GM18498 (cell line): ENCODE measurements at regions not wholly inside any gene's neighbourhood (a gene's known extent, or its start where the extent isn't known, plus 50 kb on each side); places are given as distances from the start of the nearest gene placed in this dataset.
"Not testable (repeated sequence)": the region's sequence is repeated elsewhere in the genome, so short reads cannot be mapped to it uniquely, and the experiment has no call there.

Experiments
- ATAC-seq: cut with Tn5 transposase; IDR thresholded peaks from one replicate; pipeline ENCODE4 v1.9.1; 2021; ENCODE audit warnings: mild to moderate bottlenecking, moderate library complexity; ENCODE audit not compliant: unreplicated experiment

DNA sequence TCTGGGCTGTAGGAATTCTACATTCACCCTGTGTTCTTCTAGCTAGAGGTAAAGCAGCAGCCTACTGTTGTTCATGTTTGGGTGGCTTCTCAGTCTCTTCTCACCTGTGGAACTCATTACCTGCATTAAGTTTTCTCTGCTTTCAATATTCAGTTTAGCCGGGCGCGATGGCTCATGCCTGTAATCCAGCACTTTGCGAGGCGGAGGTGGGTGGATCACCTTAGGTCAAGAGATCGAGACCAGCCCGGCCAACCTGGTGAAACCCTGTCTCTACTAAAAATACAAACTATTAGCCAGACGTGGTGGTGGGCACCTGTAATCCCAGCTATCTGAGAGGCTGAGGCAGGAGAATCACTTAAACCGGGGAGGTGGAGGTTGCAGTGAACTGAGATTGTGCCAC is 139.8 kb upstream of the UBE2E3 start:
- ATAC-seq, result no peak

DNA sequence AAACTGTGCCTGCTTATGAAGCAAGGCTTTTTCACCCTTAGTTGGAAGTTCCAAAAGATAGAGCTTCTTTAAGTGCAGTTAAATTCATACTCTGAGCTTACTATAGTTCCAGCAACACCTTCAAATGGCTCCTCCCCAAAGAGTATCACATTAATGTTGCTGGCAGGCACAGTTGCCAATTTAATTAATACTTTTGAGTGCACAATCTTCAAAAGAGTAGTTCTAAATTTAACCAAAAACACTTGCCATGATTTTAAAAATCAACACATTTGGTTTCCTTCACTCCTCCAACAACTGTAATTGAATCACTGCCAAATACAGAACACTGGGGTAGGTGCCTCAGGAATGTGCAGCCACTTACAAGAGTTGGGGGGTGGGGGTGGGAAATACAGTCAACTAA is 150.6 kb upstream of the UBE2E3 start:
- no peak for ATAC-seq

DNA sequence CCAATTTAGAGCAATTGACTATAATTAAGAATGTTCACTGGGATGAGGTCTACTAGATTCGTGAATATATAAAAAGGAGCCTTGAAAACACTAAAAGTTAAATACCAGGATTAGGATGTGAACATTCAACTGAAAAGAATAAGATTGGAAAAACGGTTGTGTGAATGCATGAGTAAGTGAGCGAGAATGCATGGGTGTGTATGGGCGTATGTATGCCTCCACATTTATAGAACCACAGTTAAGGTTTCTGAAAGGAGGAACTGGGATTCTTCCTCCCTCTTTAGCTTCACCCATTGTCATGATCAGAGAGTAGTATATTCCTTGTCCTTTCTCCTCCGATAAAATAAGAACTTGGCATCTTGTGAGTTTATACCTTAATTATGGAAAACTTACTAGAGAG is 151.1 kb upstream of the UBE2E3 start:
- ATAC-seq, result no peak

DNA sequence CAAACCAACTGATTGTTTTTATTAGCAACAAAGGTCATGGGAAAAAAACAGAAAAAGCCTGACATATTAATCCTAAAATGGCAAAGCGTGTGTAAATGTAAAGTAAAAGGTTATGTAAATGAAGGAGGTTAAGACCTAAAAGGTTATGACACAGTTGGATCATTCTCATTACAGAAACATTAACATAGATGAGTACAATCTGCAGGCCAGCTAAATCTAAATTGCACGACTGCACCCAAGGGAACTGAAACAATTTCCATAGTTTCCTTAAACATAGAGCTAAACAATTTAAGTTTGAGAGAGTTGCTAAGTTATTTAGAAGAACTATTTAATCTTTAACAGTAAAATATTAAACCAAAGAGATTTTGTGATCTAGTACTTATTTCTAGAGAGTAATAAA is 151.6 kb upstream of the UBE2E3 start:
- no peak for ATAC-seq

DNA sequence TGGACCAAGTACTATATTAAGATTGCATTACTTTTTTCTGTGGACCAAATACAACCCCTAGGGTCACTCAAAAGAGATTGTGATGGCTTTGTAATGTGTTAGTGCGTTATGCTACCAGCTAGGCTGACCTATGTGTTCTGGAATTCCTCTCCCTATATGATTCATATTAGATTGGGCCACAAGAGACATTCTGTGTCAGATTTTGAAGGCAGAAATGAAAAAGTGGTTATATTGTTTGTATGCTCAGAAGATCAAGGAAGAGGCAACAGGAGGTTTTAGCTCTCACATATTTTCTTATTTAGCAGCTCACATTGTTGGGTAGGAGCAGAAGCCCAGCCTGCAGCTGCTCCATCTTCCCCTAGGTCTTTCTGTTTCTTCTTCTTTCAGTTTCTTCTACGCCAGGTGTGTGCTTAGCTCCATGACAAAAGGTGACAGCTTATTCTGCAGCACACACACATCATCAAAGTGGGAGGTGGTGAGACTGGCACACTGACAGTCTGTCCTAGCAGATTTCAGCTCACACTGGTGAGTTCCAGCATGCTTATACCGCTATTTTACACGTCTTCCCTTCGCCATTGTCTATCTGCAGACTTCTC is 156.8 kb upstream of the UBE2E3 start:
- no peak for ATAC-seq

DNA sequence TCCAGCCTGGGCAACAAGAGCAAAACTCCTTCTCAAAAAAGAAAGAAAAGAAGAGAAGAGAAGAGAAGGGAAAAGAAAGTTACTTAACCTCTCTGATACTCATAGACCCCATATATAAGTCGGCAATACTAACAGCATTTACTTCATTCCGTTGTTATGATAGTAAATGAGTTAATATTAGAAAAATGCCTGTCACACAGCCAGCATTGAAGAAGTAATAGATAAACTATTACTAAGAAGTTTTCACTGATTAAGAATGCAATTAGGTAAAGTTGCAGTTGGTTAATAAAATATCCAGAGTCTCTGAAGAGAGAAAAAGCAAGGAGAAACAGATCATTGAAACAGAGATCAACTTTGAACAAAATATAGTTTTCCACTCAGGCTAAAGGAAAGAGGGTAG is 161.3 kb upstream of the UBE2E3 start:
- no peak for ATAC-seq

DNA sequence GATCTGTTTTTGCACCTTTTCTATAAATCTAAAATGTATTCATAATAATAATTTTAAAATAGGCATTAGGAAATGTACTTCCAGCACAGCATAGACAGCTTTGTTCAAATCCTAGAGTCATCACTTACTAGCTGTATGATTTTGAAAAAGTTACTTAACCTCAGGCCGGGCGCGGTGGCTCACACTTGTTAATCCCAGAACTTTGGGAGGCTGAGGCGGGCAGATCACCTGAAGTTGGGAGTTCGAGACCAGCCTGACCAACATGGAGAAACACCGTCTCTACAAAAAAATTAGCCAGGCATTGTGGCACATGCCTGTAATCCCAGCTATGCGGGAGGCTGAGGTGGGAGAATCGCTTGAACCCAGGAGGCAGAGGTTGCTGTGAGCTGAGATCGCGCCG is 161.7 kb upstream of the UBE2E3 start:
- ATAC-seq, result not testable (repeated sequence)

DNA sequence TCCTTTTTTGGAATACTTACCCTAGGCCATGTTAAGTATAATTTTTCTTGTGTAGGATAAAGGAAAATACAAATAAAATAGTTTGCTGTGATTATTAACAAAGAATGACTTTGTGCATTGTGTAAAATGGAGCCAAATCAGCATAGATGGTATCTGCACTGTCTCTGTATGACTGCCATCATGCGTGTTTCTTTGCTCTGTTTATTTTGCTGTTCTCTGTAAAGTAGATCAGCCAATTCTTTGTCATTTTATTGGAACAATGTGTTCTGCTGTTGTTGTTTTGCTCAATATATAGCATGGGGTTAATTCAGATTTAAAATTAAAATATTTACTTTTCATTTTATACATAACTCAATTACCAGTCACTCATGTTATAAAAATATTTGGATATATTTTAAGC is 181.3 kb upstream of the UBE2E3 start:
- ATAC-seq, result no peak

DNA sequence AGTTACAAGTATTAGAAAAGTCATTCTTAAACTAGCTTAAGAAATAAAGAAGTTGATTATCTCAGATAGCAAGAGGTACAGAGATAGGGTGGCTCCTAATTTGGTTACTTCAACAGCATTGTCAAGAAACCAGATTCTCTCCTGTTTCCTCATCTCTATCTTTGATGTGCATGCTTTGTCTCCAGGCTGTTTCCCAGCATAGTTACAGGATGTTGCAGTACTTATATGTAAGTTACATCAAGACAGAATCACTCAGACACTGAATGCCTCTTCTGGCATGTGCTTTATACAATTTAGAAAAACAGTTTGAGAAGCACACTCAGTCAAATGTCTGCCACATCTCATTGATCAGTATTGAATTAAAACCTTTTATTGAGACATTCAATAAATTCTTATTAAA is 189.5 kb upstream of the UBE2E3 start:
- ATAC-seq, result no peak

DNA sequence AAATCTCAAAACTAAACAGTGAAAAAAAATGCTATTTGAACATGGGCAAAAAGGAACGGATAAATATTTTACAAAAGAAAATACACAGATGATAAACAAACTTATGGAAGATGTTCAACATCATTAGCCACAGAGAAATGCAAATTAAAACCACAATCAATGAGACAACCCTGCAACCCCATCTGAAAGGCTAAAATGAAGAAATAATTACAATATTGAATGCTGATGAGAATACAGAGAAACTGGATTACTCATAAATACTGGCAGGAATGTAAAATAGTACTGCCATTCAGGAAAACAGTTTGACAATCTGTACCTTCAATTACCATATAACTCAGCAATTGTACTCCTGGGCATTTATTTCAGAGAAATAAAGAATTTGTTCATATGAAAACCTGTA is 193.1 kb upstream of the UBE2E3 start:
- no peak for ATAC-seq

DNA sequence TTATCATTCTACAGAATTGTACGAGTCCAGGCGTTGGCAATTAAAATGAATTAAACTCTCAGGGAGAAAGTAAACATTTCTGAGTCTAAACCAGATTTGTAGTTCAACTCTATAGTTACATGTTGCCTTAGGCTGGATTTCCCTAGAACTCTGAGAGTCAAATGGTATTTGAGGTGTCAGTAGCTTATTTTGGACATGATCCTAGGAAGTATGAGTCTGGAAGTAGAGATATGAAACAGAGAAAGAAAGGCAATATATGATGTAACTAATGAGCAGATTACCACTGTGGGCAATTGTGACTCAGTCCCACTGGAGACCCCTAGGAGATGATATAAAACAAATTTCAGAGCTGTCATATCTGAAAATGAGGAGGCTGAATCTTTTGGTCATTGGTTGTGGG is 199.1 kb upstream of the UBE2E3 start:
- no peak for ATAC-seq

DNA sequence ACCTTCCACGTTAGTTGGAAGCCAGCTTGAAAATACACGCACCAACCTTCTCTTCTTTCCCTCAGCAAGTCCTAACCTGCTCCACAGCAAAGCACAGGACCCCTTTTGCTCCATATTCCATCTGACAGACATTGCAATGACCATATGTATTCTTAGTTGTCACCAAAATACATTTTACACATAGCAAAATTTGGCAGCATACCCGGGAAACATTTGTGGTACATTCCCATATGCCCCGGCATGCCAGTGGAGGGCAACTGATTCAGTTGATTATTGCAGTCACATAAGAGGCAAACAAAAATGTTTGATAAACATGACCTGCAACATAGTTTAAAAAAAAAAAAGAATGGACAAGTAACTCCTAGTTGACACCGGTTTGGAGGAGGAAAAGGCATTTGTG is 202.1 kb upstream of the UBE2E3 start:
- ATAC-seq, result no peak

DNA sequence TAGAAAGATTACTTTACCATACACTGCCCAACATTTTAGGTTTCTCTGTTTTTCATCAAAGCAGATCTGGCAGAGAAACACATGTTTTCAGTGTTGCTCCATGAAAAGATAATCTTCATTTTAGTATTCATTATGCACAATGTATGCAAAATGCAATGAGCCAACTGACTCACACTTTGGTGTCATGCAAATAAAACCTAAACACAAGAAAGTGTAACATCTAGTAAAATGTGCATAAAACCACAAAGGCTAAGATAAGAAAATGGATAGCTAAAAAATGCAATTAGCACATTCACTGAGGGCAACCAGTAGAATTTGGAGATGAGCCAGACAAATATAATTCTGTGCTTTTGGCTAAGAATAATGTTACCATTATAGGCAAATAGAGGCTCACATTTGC is 203.5 kb upstream of the UBE2E3 start:
- ATAC-seq, result no peak

DNA sequence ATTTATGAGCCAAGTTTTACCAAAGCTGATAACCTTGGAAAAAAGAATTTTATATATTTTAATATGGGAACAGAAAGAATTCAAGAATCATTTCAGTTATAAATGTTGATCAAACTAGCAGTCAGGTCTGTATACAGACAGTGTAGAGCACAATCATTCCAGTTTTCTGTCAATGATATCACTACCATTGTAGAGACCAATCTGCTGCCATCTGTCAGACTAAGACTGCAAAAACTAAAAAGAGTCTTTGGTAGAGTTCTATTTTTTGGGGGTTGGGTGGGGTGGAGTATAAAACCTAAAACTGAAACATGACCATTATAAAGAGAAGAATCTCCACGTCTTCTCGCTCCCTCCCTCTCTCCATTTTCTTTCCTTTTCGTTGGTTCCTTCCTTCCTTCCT is 204.7 kb upstream of the UBE2E3 start:
- no peak for ATAC-seq

DNA sequence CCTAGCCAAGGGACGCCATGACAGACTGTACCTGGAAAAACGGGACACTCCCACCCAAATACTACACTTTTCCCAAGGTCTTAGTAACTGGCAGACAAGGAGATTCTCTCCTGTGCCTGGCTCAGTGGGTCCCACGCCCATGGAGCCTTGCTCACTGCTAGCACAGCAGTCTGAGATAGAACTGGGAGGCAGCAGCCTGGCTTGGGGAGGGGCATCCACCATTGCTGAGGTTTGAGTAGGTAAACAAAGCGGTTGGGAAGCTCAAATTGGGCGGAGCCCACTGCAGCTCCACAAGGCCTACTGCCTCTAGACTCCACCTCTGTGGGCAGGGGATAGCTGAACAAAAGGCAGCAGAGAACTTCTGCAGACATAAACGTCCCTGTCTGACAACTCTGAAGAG is 215.1 kb upstream of the UBE2E3 start:
- not testable (repeated sequence) for ATAC-seq

DNA sequence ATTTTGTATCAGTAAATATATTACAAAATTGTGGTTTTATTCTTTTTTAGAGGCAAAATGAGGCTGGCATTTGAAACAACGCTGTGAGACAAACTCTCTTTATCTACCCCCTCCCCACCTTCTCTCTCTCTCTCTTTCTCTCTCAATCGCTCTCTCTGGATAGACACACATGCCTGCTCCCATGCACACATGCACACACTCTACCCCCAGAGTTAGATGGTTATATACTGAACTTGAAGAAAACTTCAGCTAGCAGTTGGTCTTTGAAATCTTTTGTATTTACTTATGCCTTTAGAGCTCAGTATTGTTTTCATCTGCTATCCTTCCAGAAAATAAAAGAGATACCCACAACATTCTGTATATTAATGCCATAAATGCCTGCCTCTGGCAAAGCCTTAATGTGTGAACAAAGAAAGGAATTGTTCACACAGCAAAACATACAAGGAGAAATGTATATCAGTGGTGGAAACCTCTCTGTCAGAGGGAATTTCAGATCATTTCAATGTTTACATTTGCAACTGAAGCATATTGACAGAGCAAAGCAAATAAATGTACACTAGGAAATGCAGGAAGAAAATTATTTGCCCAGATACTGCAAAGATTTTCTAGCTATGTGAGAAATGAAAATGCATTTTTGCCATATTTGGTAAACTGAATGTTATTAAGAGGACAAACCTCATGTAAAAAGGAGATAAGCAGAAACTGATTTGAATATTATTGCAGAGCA is 217.0 kb upstream of the UBE2E3 start:
- no peak for ATAC-seq

DNA sequence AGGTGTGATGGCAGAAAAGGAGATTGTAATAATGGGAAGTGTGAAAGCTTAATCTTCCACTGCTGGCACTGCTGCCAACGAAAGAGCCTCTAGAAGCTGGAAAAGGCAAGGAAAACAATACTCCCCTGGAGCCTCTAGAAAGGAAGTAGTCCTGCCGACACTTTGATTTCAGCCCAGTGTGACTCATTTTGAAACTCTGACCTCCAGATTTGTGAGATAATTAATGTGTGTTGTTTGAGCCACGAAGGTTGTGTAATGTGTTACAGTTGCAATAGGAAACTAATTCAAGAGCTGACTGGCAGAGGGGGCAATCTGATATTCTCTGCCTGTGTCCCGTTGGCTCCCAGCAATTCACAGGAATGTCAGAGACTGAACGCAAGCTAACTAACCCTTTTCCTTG is 219.2 kb upstream of the UBE2E3 start:
- ATAC-seq, result no peak

DNA sequence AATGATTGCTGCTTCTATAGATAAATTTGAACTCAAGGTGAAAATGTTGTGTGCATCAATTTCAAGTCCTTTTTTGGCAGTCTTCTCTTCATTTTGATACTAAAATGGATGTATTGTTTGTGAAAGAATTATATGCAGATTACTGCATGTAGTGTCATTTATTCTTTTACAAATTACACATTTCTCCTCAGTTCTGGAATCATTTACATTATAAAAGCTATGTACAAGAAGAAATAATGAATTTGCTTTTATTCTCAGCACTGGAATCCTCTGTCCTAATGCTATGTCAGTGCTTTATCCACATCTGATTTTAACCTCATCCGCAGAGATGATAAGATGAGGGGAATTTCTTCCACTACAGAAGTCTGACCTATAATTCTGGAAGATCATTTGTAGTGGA is 220.8 kb upstream of the UBE2E3 start:
- ATAC-seq, result no peak

DNA sequence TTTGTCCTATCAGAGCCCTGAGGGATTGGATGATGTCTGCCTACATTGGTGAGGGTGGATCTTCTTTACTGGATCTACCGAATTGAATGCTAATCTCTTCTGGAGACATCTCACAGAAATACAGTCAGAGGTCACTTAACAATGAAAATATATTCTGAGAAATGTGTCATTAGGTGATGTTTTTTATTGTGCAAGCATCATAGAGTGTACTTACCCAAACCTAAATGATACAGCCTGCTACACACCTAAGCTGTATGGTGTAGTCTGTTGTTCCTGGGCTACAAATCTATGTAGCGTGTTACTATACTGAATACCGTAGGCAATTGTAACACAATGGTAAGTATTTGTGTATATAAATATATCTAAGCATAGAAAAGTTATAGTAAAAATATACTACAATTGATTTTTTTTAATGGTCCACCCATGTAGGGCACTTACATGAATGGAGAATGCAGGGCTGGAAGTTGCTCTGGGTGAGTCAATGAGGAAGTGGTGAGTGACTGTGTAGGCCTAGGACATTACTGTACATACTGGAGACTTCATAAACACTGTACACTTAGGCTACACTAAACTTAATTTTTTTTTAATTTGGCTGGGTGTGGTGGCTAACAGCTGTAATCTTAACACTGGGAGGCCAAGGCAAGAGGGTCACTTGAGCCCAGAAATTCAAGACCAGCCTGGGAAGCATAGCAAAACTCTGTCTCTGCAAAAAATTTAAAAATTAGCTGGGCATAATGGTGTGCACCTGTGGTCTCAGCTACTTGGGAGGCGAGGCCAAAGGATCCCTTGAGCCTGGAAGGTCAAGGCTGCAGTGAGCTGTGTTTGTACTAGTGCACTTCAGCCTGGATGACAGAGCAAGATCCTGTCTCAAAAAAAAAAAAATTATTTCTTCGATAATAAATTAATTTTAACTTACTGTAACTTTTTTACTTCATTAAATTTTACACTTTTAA is 226.3 kb upstream of the UBE2E3 start:
- no peak for ATAC-seq

DNA sequence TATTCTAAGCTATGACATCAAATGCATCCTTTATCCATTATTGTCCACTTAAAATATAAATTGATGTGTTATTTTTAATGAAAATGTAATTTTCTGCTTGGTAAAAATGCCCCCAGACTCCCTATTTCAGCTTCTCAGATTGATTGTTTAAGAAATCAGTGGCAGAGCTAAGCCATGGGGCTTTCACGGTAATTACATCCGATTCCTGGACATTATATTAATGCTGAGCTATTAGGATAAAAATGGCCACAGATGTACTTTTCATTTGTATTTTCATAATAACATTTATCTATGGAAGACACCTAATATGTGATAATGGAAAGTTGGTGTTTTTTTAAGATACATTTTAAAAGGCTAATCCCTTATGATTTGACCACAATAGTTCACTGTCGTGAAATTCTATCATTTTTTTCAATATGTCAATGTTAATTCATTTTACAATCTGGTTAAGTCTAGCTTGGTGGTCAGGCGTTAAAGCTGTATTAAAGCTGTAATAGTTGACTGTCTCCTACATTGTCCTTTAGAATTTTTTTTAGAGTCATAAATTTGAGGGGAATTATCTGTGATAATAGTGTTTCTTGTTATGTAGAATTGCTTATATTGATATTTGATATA is 229.0 kb upstream of the UBE2E3 start:
- no peak for ATAC-seq

DNA sequence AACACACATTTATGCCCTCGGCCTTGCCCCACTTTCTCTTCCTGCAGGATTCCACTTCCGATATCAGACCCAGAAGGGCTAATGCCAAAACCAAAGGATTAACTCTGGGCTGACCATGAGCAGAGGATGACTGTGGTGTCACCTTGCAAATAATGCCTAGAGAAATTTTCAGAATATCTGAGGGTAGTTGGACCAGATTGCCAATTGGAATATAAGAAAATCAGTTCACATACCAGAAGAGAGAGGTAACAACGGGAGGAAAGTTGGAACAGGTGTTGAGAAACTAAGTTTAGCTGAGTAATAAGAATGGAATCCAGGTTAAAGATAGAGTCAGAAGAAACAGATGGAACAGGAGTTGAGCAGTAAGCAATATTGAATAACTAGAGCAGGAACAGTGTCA is 232.7 kb upstream of the UBE2E3 start:
- ATAC-seq, result no peak
